GM21717 (cell line): ENCODE measurements at regions not wholly inside any gene's neighbourhood (a gene's known extent, or its start where the extent isn't known, plus 50 kb on each side); places are given as distances from the start of the nearest gene placed in this dataset.
"Not testable (repeated sequence)": the region's sequence is repeated elsewhere in the genome, so short reads cannot be mapped to it uniquely, and the experiment has no call there.

ENCODE experiments used
- ATAC-seq: cut with Tn5 transposase; IDR thresholded peaks from one replicate; pipeline ENCODE4 v1.9.1; 2021; ENCODE audit warnings: mild to moderate bottlenecking, moderate library complexity; ENCODE audit not compliant: unreplicated experiment

DNA sequence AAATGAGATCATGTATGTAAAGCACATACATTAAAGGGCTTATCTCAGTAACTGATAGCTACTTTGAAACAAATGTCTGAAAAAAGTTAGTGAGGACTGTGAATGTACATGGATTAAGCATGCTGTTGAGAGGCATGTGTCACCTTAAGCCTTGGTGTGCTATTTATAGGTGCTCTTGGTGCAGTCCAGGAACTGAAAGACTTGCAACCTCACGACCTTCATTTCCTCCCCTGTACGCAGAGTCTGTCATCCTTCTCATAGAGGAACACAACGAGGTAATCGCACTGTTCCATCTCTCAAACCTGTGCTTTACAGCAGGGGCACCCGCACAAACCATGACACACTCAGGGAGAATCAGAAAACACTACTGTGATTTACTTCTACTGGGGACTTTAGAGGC lies 65.6 kb downstream of the UFM1 start:
- ATAC-seq = peak; percentile 99

DNA sequence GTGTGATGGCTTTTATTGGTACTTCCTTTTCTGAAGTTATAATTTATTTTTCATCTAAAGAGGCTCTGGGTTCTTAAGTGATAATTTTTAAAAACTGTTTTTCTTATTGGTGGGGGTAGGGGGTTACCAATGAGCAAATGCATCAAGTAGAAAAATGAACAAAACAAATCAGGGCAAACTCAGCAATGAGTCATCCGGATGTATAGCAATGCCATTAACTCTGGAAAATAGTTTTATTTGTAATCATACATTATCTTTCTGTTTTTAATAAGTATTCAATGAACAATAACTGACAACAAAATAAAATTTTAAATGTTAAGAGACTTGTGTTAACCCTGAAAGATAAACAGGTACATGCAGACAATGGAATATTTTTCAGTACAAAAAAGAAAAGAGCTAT lies 67.6 kb downstream of the UFM1 start:
- no peak for ATAC-seq

DNA sequence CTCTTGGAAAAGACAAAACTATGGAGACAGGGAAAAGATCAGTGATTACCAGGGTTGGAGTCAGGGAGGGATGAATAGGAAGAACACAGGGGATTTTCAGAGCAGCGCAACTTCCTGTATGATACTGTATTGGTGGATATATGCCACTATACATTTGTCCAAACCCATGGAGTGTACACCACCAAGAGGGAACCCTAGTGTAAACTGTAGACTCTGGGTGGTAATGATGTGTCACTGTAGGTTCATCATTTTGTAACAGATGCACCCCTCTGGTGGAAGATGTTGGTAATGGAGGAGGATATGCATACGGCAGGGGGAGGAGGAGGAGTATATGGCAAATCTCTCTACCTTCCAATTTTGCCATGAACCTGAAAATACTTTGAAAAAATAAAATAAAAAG lies 68.1 kb downstream of the UFM1 start:
- peak; percentile 33 for ATAC-seq

DNA sequence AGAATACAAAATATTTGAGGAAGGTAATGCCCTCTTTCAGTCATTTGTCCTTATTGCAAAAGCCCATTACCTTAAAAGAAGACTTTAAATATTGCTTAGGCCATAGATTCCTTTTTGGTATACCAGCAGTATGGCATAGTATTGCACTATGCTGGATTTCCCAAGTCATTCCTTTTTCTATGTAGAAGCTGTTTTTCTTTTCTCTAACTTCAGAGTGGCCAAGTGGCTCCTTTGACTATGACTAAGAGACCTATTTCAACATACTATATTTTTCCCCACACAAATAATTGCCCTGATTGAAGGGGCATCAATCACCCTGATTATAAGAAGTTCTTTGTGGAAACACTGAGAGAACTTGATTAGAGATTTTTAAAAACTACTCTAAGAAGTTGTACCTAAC lies 68.6 kb downstream of the UFM1 start:
- ATAC-seq = no peak

DNA sequence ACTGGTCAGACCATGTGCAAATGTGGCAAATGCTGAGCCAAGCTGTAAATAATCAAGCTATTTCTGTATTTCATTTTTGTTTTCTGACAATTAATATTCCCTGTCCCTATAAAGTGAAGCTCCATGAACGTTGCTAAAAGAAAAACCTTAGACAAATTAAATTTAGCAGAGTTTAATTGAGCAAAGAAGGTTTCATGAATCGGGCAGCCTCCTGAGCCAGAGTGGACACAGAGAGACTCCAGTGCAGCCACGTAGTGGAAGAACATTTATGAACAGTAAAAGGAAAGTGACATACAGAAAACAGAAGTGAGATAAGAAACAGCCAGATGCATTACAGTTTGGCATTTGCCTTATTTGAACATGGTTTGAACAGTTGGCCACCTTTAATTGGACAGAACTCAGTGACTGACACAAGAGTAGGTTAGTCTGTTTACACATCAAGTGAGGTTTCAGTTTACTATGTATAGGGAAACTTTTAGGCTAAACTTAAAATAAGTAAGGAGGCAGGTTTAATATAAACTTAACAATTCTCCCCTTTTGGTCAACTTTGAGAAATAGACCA lies 69.7 kb downstream of the UFM1 start:
- no peak for ATAC-seq

DNA sequence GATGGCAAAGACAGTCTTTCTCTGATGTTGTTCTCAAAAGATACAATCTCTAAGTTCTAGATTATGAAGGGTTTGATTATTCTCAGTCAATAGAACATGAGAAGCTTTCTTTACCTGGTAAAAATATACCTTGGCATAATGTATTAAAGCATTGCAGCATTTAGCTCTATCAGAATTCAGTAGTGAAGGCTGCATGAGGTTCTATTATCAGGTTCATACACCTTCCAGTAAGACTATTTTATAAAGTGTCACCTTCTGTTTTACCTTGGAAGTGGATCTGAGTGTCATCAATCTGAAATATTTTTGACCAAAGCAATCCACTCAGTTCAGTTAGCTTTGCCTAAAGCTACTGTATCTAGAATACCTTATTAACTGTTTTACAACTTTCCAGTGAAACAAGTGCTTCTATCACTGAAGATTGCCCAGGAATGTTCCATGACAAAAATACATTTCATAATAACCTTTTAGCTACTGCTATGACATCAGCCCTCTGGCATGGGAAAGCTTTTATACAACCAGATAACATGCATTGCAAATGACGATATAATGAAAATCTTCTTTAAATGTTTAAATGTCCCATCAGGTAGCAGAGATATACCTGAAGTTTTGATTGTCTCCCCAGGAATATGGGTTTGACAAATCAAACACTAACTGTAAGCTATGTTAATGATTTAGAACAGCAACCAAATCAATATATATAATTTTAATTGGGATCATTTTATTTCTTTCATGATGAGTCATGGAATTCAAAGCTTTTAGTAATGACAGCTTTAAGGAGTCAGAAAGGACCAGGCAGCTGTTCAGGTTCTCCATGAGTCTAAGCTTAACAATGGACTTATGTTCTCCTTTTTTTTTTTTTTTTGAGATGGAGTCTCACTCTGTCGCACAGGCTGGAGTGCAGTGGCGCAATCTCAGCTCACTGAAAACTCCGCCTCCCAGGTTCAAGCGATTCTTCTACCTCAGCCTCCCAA lies 72.2 kb downstream of the UFM1 start:
- ATAC-seq = no peak

DNA sequence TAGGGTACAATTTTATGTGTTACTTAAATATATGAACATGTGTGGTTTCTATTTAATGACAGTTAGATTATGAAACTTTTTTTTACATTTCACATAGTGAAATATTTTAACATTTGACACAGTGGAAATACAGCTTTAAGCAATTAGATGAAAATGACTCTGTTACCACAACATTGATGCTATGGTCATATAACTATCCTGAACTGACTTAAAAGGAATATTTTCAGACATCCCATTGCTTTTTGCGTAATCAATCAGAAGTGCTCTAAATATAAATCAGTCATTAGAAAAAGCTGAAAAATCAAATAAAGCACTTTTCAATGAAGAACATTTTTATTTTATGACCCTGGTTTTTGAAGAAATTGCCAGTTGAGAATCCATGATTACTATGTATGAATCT lies 80.3 kb downstream of the UFM1 start:
- no peak for ATAC-seq

DNA sequence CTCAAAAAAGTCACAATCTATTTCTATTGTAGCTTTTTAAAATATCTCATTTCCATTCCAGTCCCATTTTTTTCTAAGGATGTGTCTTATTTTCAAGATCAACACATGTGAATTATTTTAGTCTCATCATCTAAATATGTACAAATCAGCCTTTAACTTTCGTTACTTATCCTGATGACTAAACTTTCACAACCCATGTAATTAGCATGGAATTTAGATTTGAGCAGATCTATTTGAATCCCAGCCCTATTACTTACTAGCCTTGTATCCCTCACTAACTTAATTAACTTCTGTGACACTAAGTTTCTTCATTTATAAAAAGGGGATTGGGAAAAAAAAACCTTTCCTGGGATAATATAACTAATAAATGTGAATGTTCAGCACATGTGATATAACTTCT lies 81.1 kb downstream of the UFM1 start:
- no peak for ATAC-seq

DNA sequence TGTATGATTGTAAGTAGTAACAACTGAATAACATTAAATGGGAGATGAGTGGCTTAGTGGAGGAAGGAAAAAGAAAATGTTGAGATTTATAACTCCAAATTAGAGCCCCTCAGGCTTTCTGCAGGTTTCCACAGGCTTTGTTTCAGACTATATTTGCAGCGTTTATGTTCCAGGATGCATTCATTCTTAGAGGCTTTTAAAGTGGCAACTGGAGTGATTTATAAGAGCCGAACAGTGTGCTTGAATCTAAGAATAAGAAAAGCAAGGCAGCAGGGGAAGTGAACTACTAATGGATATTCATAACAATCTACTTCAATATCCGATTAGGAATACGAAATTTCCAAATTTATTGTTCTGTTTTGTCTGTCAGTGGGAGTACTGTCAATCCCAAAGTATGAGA lies 91.0 kb downstream of the UFM1 start:
- no peak for ATAC-seq

DNA sequence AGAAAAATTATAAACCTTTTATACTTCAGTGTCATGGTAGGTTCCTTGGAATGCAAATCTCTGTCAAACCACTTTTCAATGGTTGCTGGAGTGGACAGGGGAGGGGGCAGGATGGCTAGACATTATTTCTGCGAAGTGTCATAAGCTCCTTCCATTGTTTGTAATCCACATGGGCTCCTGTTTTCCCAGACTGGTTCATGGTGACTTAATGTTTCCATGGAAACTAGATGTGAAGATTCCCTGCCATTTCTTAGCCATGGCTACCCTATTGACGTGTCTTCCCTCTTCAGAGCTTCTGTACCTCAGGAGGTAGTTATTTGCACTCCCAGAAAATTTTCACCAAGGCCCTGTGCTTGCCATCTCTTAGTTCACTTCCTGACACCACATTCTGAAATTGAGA lies 95.3 kb downstream of the UFM1 start:
- no peak for ATAC-seq

DNA sequence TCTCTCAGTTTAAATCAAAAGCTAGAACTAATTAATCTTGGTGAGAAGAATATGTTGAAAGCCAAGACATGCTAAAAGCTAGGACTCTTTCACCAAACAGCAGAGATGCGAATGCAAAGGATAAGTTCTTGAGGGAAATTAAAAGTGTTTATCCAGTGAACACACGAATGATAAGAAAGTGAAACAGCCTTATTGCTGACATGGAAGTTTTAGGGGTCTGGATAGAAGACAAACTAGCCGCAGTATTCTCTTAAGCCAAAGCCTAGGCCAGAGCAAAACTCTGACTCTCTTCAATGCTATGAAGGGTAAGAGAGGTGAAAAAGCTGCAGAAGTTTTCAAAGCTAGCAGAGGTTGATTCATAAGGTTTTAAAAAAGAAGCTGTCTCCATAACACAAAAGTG lies 103.0 kb downstream of the UFM1 start:
- ATAC-seq = no peak

DNA sequence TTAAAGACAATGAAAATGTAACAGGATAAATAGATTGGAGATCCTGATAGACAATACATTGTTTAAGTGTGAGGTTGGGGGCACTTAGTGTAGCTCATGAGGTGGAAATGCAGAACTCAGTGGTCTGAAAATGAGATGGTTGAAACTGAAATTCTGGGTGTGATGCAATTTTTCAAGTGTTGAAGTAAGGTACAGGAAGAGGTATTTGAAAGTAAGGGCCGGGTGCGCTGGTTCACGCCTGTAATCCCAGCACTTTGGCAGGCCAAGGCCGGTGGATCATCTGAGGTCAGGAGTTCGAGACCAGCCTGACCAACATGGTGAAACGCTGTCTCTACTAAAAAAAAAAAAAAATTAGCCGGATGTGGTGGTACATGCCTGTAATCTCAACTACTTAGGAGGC lies 113.0 kb downstream of the UFM1 start:
- no peak for ATAC-seq

DNA sequence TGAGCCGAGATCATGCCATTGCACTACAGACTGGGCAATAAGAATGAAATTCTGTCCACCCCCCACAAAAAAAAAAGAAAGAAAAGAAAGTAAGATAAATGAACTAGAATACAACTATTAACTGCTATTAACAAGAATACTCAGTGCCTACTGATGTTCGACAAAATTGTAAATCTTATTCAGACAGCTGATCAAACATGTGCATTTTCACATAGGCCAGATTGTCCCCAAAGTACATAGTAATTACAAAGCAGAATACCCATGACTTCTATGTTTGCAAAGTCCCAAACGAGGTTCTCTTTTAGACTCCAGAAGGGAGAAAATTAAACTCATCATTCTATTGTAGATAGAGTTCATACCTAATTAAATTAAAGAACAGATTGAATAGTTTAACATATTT lies 113.4 kb downstream of the UFM1 start:
- ATAC-seq = no peak

DNA sequence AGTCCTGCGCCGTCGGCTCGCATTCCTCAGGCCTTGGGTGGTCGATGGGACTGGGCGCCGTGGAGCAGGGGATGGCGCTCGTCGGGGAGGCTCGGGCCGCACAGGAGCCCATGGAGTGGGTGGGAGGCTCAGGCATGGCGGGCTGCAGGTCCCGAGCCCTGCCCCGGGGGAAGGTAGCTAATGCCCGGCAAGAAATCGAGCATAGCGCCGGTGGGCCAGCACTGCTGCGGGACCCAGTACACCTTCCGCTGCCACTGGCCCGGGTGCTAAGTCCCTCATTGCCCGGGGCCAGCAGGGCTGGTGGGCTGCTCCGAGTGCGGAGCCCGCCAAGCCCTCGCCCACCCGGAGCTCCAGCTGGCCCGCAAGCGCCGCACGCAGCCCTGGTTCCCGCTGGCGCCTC lies 122.8 kb downstream of the UFM1 start:
- ATAC-seq = not testable (repeated sequence)

DNA sequence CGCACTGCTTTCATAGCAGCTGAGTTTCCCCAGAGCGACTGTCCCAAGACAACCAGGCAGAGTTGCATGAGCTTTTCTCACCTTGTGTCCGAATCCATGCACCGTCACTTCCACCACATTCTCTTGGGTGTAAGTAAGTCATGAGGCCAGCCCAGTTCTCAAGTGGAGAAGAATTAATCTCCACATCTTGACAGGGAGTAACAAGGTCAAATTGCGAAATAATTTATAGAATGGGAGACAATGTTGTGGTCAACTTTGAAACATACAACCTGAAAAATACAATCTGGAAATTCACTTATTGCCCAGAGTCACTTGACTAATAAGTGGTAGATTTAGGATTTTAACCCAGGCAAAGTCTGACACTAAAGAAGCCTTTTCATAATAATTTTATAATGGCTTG lies 123.7 kb downstream of the UFM1 start:
- no peak for ATAC-seq

DNA sequence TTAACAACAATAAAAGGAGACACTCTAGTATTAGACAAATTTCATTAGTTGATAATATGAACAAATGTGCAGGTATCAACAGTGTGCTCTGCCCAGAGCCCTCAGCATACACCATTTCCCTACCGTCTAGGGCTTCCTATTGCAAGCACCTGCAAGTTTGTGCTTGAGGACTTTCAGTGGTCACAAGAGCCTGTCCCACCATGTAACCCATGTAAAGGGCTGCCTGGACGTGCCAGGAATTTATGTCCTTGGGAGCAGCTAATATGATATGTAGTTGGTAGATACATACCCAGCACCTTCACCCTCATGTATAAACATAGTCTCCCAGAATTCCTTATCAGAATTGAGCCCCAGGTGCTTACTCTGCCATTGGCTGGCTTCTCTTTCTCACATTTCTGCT lies 128.0 kb downstream of the UFM1 start:
- ATAC-seq = no peak

DNA sequence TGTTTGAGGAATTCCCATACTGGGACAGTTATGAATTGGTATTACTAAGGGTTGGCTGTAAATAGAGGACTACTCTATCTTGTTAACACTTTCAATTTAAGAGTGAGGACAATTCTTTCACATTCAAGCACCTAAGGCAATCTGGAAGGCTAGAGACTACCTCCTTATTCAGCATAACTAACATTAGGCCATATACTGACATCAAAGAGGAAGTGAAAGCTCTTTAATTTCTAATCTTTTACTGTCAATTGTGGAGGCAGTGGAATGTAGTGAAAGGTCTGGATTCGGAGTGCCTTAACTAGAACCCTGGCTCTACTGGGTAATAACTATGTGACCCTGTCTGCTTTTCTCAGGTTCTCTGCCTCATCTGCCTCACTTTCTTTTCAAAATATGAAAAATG lies 134.0 kb downstream of the UFM1 start:
- no peak for ATAC-seq

DNA sequence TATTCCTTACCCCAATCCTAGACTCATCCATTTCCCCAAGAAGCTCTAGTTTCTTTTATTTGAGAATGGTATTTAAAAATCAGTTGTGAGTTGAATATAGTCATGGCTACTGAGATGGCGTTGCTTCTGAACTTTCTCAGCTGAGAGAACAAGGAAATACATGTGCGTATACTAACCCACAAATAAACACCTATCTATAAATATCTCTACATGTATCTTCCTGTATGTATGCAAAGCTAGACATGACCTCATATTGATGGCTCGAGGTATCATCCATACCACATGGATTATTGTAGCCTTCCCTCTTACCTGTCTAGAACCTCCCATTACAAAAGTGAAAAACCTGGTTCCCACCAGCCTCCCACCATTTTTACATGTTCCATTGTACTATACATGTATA lies 141.0 kb downstream of the UFM1 start:
- ATAC-seq = no peak

DNA sequence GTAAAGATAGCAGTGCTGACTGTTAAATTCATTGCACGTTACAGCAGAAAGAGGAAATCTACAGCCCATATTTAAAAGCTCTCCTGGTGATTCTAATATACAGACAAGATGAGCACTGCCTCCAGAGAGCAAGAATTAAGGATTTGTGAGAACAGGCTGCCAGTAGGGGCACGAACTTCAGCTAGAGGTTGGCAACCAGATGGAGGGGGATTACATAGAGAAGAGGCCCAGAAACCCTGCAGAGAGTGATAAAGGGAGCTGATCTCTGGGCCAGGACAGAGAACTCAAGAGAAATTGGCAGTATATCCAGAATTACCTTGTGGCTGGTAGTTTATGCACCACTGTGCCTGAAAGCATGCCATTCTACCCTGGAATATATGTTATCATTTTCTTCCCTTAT lies 144.8 kb downstream of the UFM1 start:
- no peak for ATAC-seq

DNA sequence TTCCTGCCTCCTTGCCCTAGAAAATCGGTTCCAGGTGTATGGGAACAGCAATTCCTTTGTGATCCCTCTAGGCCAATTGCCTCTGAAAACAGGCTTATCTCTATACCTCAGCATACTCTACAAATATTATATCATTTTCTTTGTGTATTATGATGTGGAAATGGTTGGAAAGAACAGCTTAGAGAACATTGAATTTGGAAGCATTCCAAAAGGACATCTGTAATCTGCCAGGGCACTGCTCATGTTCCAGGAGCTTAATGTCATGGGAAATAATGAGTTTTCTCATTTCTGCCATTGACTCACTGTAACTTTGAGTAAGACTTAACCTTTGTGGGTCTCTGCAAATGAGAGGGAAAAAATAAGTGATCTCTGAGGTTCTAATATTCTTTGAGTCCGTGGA lies 147.3 kb downstream of the UFM1 start:
- ATAC-seq = no peak

DNA sequence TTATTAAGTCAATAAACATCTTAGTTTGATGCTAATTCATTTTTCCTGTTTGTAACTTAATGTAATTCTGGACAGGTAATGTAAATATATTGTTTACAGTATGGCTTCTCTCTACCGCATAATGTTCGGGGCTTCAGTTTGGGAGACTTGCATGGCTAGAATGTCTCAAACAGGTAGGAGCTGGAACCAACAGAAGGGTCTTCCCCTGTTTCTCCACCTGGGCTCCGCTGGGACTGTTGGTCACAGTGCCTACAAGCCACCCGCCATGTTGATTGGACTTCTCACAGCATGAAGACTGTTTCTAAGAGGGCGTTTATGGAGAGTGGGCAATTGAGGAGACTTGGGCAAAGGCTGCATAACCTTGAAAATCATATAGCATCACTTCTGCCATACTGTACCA lies 148.6 kb downstream of the UFM1 start:
- no peak for ATAC-seq

DNA sequence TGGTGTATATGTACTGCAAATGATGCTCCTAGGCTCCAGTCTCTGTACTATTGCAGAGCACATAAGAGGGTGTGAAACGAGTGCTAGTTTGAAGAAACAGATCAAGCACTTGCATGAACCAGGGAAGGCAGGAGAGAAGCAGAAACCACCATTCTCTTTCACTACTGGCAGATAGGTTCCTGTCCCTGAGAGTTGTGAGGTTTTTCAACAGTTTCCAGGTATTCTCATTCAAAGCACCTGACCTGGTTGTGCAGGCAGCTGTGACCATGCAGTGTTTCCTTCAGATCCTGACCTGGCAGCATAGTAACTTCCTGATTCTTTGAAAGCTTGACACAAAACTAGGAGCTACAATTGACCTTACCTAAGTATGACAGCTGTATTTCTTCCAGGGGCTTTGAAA lies 164.9 kb downstream of the UFM1 start:
- no peak for ATAC-seq

DNA sequence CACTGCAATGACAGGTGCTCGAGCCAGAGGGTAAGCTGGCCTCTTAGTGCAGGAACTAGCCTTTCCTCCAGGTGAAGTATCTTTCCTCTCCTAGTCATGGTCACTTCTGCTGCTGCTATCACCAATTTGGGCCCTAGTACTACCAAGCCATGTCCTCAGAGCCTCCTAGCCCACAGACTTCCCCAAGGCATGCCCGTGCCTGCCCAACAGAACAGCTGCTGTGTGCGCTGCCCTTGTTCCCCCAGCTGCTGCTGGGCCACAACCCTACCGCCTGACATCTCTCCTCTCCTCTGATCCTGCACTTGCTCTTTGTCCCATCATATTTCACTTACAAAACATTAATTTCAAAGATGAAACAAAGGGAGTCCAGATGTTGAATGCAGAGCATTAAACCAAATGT lies 168.5 kb upstream of the FREM2 start:
- no peak for ATAC-seq
